RWPE1 (cell line): ENCODE measurements at regions not wholly inside any gene's neighbourhood (a gene's known extent, or its start where the extent isn't known, plus 50 kb on each side); places are given as distances from the start of the nearest gene placed in this dataset.

ENCODE experiments used
- CTCF ChIA-PET: fragments of 350-600 bp; sonication (Branson Sonifier 250); formaldehyde crosslinking; extraction: SDS; loops from one replicate; lab custom pipeline; 2021; lab: Yijun Ruan, JAX
- POLR2A ChIA-PET: fragments of 400-600 bp; formaldehyde crosslinking; extraction: SDS; loops from one replicate; lab custom pipeline; 2020; ENCODE audit warnings: antibody characterized with exemption; ENCODE audit not compliant: low non-redundant PET; lab: Yijun Ruan, JAX
- DNase-seq: peaks from one replicate; pipeline ENCODE4 v3.0.0; 2012; ENCODE audit warnings: low spot score
- H3K27ac ChIP-seq: fragments of 450-650 bp; 2 replicates; pipeline ENCODE4 v1.5.1; 2017
- CTCF ChIP-seq: fragments of 450-650 bp; conservative IDR thresholded peaks from 2 replicates; pipeline ENCODE4 v1.5.1; 2017; ENCODE audit warnings: low read depth, mild to moderate bottlenecking

- DNase-seq = no peak
- ChIA-PET CTCF (interaction anchor here (0.6 kb wide), 1 partner anchor 21 kb away, joined by 6 read pairs; no protein-coding TSS in a partner anchor), POLR2A (no interaction called here)
- TF ChIP-seq CTCF = no peak
- no peak overlapping the region for H3K27ac ChIP-seq
These were observed 80.3 kb upstream of the NEIL3 start for GRCh38 chr4:177229331-177229730.

DNA sequence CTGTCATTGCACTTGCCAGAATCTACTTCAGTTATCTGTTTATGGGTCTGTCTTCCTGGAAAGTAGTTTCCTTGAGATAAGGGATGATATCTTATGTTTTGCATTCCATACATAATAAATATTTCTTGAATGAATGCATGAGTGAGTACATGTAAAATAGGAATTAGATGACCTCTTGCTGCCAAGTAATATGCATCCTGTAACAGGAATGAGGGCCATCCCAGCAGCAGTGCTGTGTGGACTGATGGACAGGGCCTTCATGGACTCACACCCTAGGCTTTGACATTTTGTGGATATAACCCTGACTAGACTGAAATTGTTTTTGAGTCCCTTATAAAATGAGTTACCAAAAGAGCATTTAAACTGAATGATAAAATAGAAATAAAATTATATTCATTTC is 77.2 kb upstream of the NEIL3 start:
- POLR2A ChIA-PET = no interaction called here
- CTCF ChIA-PET = no interaction called here
- DNase-seq = no peak
- TF ChIP-seq CTCF = no peak
- H3K27ac ChIP-seq = no peak overlapping the region

DNA sequence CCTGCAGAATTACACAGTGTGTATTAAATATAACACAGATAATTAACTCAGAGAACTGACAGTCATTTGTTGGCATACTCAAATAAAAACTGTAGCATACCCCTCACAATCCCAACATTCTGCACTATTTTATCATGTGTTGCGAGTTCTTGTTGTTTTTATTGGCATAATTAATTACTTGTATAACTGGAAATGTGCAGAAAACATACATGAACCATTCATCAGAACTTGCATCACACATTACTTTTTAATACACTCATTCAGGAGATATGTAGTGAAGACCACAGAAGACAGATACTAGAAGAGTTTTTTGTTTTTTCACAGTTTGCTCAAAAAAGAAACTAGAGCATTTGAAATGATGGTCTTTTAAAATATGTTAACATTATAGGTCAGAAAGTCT is 74.6 kb upstream of the NEIL3 start:
- H3K27ac ChIP-seq = no peak overlapping the region
- TF ChIP-seq CTCF = no peak
- ChIA-PET POLR2A (no interaction called here), CTCF (no interaction called here)
- DNase-seq = no peak

DNA sequence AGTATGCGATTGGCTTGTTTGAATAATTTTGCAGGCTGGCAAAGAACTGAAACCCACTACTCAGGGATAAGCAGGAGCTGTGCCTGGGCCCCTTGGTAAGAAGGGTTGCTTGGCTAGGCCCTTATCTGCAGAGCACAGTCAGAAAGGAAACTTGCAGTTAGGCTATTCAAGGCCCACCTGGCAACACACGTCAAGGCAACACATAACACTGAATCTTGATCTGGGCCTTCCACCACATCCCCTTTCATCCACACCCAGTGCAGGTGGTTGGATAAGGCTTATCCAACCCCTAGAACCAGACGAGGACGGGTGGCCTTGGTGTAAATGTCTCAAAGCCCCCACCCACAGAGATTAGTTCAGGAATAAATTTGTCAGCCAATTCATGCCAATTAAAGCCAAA is 72.8 kb upstream of the NEIL3 start:
- DNase-seq = no peak
- POLR2A ChIA-PET = no interaction called here
- CTCF ChIA-PET = no interaction called here
- no peak overlapping the region for H3K27ac ChIP-seq
- TF ChIP-seq CTCF = no peak

DNA sequence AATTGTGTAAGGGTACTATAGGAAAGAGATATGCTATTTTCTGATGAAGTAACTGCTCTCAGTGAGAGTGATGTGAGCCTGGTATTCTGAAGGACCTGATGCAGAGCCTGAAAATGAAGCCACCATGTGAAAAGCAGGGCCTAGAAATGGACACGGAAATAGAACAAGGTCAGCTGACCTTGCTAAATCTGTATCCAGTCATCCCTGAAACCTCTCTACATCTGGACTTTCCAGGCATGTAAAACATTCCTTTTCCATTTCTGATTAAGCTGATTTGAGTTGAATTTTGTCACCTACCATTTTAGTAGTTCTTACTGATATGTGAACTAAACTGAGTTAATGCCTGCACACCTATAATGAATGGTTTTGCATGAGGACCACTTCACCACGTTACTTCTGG is 72.4 kb upstream of the NEIL3 start:
- no peak for TF ChIP-seq CTCF
- ChIA-PET POLR2A (no interaction called here), CTCF (no interaction called here)
- no peak for DNase-seq
- H3K27ac ChIP-seq = no peak overlapping the region

GRCh38 chr4:177239477-177239876 is 70.2 kb upstream of the NEIL3 start:
- no peak for TF ChIP-seq CTCF
- ChIA-PET POLR2A (no interaction called here), CTCF (interaction anchor here (0.8 to 1.1 kb wide), 3 partner anchors 10 to 384 kb away, joined by 4 read pairs; no protein-coding TSS in a partner anchor)
- DNase-seq = no peak
- H3K27ac ChIP-seq = no peak overlapping the region

- ChIA-PET POLR2A (no interaction called here), CTCF (interaction anchor here (1.0 to 1.1 kb wide), 2 partner anchors 9 to 11 kb away, joined by 4 read pairs; no protein-coding TSS in a partner anchor)
- no peak overlapping the region for H3K27ac ChIP-seq
- no peak for DNase-seq
- no peak for TF ChIP-seq CTCF
These were observed 69.8 kb upstream of the NEIL3 start for GRCh38 chr4:177239878-177240277.
